ENCODE measurements at regions not wholly inside any gene's neighbourhood (a gene's known extent, or its start where the extent isn't known, plus 50 kb on each side); places are given as distances from the start of the nearest gene placed in this dataset.

GRCh38 chr20:11015440-11015839 is 341.6 kb upstream of the JAG1 start:
- no peak overlapping the region for H3K27ac Mint-ChIP-seq
- no peaks in the 10 kb centered on the region for H3K36me3 Mint-ChIP-seq (ENCODE audit: low read depth)
- no peak for DNase-seq
- intact Hi-C loops (cut with micrococcal nuclease): no loop called here
- no peaks in the 10 kb centered on the region for H3K4me1 Mint-ChIP-seq
- no peak overlapping the region for H3K4me3 Mint-ChIP-seq
- no peaks in the 10 kb centered on the region for H3K27me3 Mint-ChIP-seq
- H3K9me3 Mint-ChIP-seq: no peaks in the 10 kb centered on the region

GRCh38 chr20:11017446-11017845 is 343.6 kb upstream of the JAG1 start:
- Mint-ChIP-seq H3K27ac (no peak overlapping the region), H3K36me3 (ENCODE audit: low read depth) (no peaks in the 10 kb centered on the region), H3K4me3 (no peak overlapping the region), H3K27me3 (no peaks in the 10 kb centered on the region), H3K4me1 (no peaks in the 10 kb centered on the region), H3K9me3 (no peaks in the 10 kb centered on the region)
- DNase-seq: no peak
- intact Hi-C loops (cut with micrococcal nuclease): no loop called here

GRCh38 chr20:11018668-11019170 is 344.9 kb upstream of the JAG1 start:
- Mint-ChIP-seq H3K36me3 (ENCODE audit: low read depth) (no peaks in the 10 kb centered on the region), H3K4me3 (no peak overlapping the region), H3K4me1 (no peaks in the 10 kb centered on the region), H3K27ac (no peak overlapping the region), H3K27me3 (no peaks in the 10 kb centered on the region), H3K9me3 (no peaks in the 10 kb centered on the region)
- DNase-seq: no peak
- intact Hi-C loops (cut with micrococcal nuclease): no loop called here

- H3K27me3 Mint-ChIP-seq: no peaks in the 10 kb centered on the region
- intact Hi-C loops (cut with micrococcal nuclease): no loop called here
- H3K27ac Mint-ChIP-seq: no peak overlapping the region
- H3K4me3 Mint-ChIP-seq: no peak overlapping the region
- DNase-seq: no peak
- H3K9me3 Mint-ChIP-seq: no peaks in the 10 kb centered on the region
- no peaks in the 10 kb centered on the region for H3K4me1 Mint-ChIP-seq
- H3K36me3 Mint-ChIP-seq (ENCODE audit: low read depth): no peaks in the 10 kb centered on the region
Observed at GRCh38 chr20:11020712-11021111, 346.9 kb upstream of the JAG1 start.

GRCh38 chr20:11027224-11027623 is 353.4 kb upstream of the JAG1 start:
- DNase-seq: no peak
- no peak overlapping the region for H3K27ac Mint-ChIP-seq
- peaks cover 3% of the 10 kb centered on the region for H3K9me3 Mint-ChIP-seq
- no peak overlapping the region for H3K4me3 Mint-ChIP-seq
- H3K4me1 Mint-ChIP-seq: no peaks in the 10 kb centered on the region
- no peaks in the 10 kb centered on the region for H3K27me3 Mint-ChIP-seq
- intact Hi-C loops (cut with micrococcal nuclease): no loop called here
- no peaks in the 10 kb centered on the region for H3K36me3 Mint-ChIP-seq (ENCODE audit: low read depth)

GRCh38 chr20:11030351-11030750 is 356.6 kb upstream of the JAG1 start:
- H3K9me3 Mint-ChIP-seq: peaks cover 3% of the 10 kb centered on the region
- intact Hi-C loops (cut with micrococcal nuclease): no loop called here
- no peaks in the 10 kb centered on the region for H3K4me1 Mint-ChIP-seq
- H3K4me3 Mint-ChIP-seq: no peak overlapping the region
- H3K27ac Mint-ChIP-seq: no peak overlapping the region
- DNase-seq: no peak
- H3K36me3 Mint-ChIP-seq (ENCODE audit: low read depth): no peaks in the 10 kb centered on the region
- no peaks in the 10 kb centered on the region for H3K27me3 Mint-ChIP-seq

GRCh38 chr20:11031300-11031699 is 357.5 kb upstream of the JAG1 start:
- no peak for DNase-seq
- no peak overlapping the region for H3K27ac Mint-ChIP-seq
- no peaks in the 10 kb centered on the region for H3K36me3 Mint-ChIP-seq (ENCODE audit: low read depth)
- H3K4me3 Mint-ChIP-seq: no peak overlapping the region
- intact Hi-C loops (cut with micrococcal nuclease): no loop called here
- H3K27me3 Mint-ChIP-seq: no peaks in the 10 kb centered on the region
- H3K9me3 Mint-ChIP-seq: peaks cover 3% of the 10 kb centered on the region
- no peaks in the 10 kb centered on the region for H3K4me1 Mint-ChIP-seq

GRCh38 chr20:11032611-11033010 is 358.8 kb upstream of the JAG1 start:
- Mint-ChIP-seq H3K9me3 (peaks cover 3% of the 10 kb centered on the region), H3K4me3 (no peak overlapping the region), H3K4me1 (no peaks in the 10 kb centered on the region), H3K27me3 (no peaks in the 10 kb centered on the region), H3K27ac (no peak overlapping the region), H3K36me3 (ENCODE audit: low read depth) (no peaks in the 10 kb centered on the region)
- intact Hi-C loops (cut with micrococcal nuclease): no loop called here
- no peak for DNase-seq

- Mint-ChIP-seq H3K9me3 (peaks cover 3% of the 10 kb centered on the region), H3K4me3 (no peak overlapping the region), H3K4me1 (no peaks in the 10 kb centered on the region), H3K36me3 (ENCODE audit: low read depth) (no peaks in the 10 kb centered on the region), H3K27me3 (no peaks in the 10 kb centered on the region), H3K27ac (no peak overlapping the region)
- no peak for DNase-seq
- intact Hi-C loops (cut with micrococcal nuclease): no loop called here
Observed at GRCh38 chr20:11034025-11034424, 360.2 kb upstream of the JAG1 start.

- no peaks in the 10 kb centered on the region for H3K27me3 Mint-ChIP-seq
- H3K27ac Mint-ChIP-seq: no peak overlapping the region
- no peak for DNase-seq
- H3K4me1 Mint-ChIP-seq: no peaks in the 10 kb centered on the region
- no peak overlapping the region for H3K4me3 Mint-ChIP-seq
- intact Hi-C loops (cut with micrococcal nuclease): no loop called here
- H3K36me3 Mint-ChIP-seq (ENCODE audit: low read depth): no peaks in the 10 kb centered on the region
- peaks cover 3% of the 10 kb centered on the region for H3K9me3 Mint-ChIP-seq
Observed at GRCh38 chr20:11035211-11035610, 361.4 kb upstream of the JAG1 start.

- Mint-ChIP-seq H3K36me3 (ENCODE audit: low read depth) (no peaks in the 10 kb centered on the region), H3K9me3 (no peaks in the 10 kb centered on the region), H3K4me1 (no peaks in the 10 kb centered on the region), H3K4me3 (no peak overlapping the region), H3K27me3 (no peaks in the 10 kb centered on the region), H3K27ac (no peak overlapping the region)
- no peak for DNase-seq
- intact Hi-C loops (cut with micrococcal nuclease): no loop called here
Observed at GRCh38 chr20:11041396-11041795, 367.6 kb upstream of the JAG1 start.

GRCh38 chr20:11043001-11043400 is 369.2 kb upstream of the JAG1 start:
- Mint-ChIP-seq H3K27ac (no peak overlapping the region), H3K4me1 (no peaks in the 10 kb centered on the region), H3K4me3 (no peak overlapping the region), H3K9me3 (no peaks in the 10 kb centered on the region), H3K36me3 (ENCODE audit: low read depth) (no peaks in the 10 kb centered on the region), H3K27me3 (no peaks in the 10 kb centered on the region)
- intact Hi-C loops (cut with micrococcal nuclease): no loop called here
- DNase-seq: no peak

GRCh38 chr20:11044561-11044960 is 370.8 kb upstream of the JAG1 start:
- intact Hi-C loops (cut with micrococcal nuclease): no loop called here
- Mint-ChIP-seq H3K27ac (no peak overlapping the region), H3K4me3 (no peak overlapping the region), H3K36me3 (ENCODE audit: low read depth) (no peaks in the 10 kb centered on the region), H3K4me1 (no peaks in the 10 kb centered on the region), H3K9me3 (no peaks in the 10 kb centered on the region), H3K27me3 (no peaks in the 10 kb centered on the region)
- DNase-seq: no peak

GRCh38 chr20:11045412-11046175 is 371.8 kb upstream of the JAG1 start:
- no peaks in the 10 kb centered on the region for H3K36me3 Mint-ChIP-seq (ENCODE audit: low read depth)
- no peak overlapping the region for H3K4me3 Mint-ChIP-seq
- no peaks in the 10 kb centered on the region for H3K27me3 Mint-ChIP-seq
- H3K9me3 Mint-ChIP-seq: no peaks in the 10 kb centered on the region
- no peak overlapping the region for H3K27ac Mint-ChIP-seq
- no peaks in the 10 kb centered on the region for H3K4me1 Mint-ChIP-seq
- DNase-seq: no peak
- intact Hi-C loops (cut with micrococcal nuclease): no loop called here

GRCh38 chr20:11047559-11047958 is 373.8 kb upstream of the JAG1 start:
- no peaks in the 10 kb centered on the region for H3K36me3 Mint-ChIP-seq (ENCODE audit: low read depth)
- no peak for DNase-seq
- no peaks in the 10 kb centered on the region for H3K27me3 Mint-ChIP-seq
- no peak overlapping the region for H3K27ac Mint-ChIP-seq
- H3K4me1 Mint-ChIP-seq: no peaks in the 10 kb centered on the region
- H3K9me3 Mint-ChIP-seq: no peaks in the 10 kb centered on the region
- intact Hi-C loops (cut with micrococcal nuclease): no loop called here
- H3K4me3 Mint-ChIP-seq: no peak overlapping the region
